ENCODE measurements at regions not wholly inside any gene's neighbourhood (a gene's known extent, or its start where the extent isn't known, plus 50 kb on each side); places are given as distances from the start of the nearest gene placed in this dataset.

DNA sequence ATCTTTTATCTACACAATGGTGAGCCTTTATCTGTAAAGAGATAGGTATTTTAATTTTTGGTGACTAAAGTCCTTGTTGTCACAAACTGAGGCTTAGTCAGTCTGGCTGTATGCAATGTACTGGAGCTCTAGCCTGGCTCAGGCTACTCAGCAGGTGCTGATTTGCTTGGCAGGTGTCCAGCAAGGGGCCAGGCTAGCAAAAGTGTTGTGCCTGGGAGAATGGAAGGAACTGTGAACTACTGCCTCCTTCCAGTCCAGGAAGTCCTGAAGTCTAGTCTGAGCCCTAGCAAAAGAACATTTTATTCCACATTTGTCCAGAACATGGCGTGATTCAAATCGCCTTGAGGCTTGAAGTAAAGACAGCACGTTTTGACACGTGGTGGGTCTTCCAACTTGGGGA lies 260.5 kb downstream of the CCDC85A start:
- no peak for DNase-seq (ENCODE audit: low read depth)

GRCh38 chr2:56448403-56449001 lies 264.7 kb downstream of the CCDC85A start:
- no peak for DNase-seq (ENCODE audit: low read depth)

DNA sequence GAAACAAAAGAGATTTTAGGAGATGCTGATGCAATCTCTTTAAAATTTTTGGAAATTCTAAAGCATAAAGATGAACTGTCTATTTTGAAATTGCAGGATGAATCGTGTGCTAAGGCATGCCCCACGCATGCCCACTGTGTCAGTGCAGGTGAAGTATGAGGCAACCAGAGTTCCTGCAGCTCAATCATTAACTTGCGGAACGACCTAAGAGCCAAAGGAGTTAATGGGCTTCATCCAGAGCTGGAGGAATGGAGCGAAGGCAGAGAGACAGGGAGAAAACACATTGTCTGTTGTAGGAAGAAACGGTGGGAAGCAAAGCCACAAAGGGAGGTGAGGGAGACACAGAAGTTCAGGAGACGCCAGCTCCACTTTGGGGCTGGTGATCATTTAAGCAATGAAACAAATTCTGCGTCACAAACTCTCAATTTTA lies 265.2 kb downstream of the CCDC85A start:
- DNase-seq (ENCODE audit: low read depth): no peak

GRCh38 chr2:56449449-56449860 lies 265.7 kb downstream of the CCDC85A start:
- no peak for DNase-seq (ENCODE audit: low read depth)

- DNase-seq (ENCODE audit: low read depth): no peak
Measured at GRCh38 chr2:56450047-56450446, 266.3 kb downstream of the CCDC85A start.

GRCh38 chr2:56450772-56451171 lies 267.0 kb downstream of the CCDC85A start:
- DNase-seq (ENCODE audit: low read depth): no peak

GRCh38 chr2:56455642-56456041 lies 271.9 kb downstream of the CCDC85A start:
- DNase-seq (ENCODE audit: low read depth): no peak

- DNase-seq (ENCODE audit: low read depth): no peak
Measured at GRCh38 chr2:56456791-56457190, 273.0 kb downstream of the CCDC85A start.

- no peak for DNase-seq (ENCODE audit: low read depth)
Measured at GRCh38 chr2:56460508-56460907, 276.7 kb downstream of the CCDC85A start.

GRCh38 chr2:56464066-56464465 lies 280.3 kb downstream of the CCDC85A start:
- DNase-seq (ENCODE audit: low read depth): no peak

DNA sequence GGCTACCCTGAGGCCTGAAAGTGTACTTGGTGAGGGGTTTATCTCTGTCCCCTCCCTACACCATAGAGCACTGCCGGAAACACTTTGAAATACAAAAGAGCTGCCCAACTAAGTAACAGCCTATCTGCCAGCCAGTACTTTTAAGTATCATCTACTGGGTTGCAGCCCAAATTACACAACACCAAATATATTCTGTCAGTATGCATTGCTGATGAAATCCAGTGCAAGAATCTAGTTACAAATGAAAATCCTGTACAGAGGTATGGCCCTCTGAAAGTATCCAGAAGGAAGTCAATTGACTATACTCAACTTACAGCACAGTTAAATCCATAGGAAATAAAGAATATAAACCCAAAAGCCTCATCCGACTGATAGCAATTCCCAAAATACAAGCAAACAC lies 280.8 kb downstream of the CCDC85A start:
- DNase-seq (ENCODE audit: low read depth): no peak

- no peak for DNase-seq (ENCODE audit: low read depth)
Measured at GRCh38 chr2:56465491-56465890, 281.7 kb downstream of the CCDC85A start.

GRCh38 chr2:56473524-56473923 lies 289.7 kb downstream of the CCDC85A start:
- DNase-seq (ENCODE audit: low read depth): no peak

DNA sequence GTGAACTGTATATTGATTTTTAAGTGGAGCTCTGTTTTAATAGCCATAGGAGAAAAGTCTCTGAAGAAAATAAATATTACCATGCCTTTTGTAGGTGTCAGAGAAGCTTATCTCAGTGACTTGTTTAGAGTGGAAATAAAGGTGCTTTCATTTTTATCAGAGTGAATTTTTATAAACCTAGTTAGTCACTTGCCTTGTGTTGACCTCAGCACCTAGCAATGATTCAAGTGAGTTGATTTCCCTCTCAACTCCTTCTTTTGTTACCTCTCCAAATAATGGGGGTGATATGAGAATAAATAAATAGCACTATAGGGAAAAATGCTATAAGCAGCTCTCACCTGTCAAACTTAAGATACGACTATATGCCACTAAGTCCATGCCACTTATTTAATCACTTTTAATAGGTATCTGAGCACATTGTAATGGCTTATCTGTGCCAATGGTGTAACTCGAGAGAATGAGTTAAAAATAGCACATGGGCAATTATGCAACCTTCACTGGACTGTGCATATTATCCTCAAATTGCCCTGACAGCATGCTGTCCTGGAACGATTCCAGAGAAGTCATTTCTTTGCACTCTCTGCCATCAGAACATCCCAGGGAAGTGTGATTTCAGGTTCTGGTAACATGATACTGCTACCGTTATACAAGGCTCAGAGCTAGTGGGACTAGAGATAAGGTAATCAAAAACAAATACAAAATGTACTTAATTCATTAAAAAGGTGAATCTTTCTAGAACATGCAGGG lies 290.8 kb downstream of the CCDC85A start:
- no peak for DNase-seq (ENCODE audit: low read depth)

- no peak for DNase-seq (ENCODE audit: low read depth)
Measured at GRCh38 chr2:56475191-56475590, 291.4 kb downstream of the CCDC85A start.

GRCh38 chr2:56476509-56477071 lies 292.8 kb downstream of the CCDC85A start:
- no peak for DNase-seq (ENCODE audit: low read depth)

DNA sequence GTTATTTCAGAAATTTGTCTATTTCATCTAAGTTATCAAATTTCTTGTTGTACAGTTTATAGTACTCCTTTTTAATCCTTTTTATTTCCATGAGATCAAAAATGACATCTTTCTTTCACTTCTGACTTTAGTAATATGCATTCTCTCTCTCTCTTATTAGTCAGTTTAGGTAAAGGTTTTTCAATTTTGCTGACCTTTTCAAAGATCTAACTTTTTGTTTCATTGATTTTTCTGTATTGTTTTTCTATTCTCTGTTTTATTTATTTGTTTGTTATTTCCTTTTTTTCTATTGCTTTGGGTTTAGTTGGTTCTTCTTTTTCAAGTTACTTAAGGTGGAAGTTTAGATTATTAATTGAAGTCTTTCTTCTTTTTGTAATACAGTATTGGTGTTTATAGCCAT lies 294.2 kb downstream of the CCDC85A start:
- no peak for DNase-seq (ENCODE audit: low read depth)

GRCh38 chr2:56483081-56483480 lies 299.3 kb downstream of the CCDC85A start:
- DNase-seq (ENCODE audit: low read depth): no peak

DNA sequence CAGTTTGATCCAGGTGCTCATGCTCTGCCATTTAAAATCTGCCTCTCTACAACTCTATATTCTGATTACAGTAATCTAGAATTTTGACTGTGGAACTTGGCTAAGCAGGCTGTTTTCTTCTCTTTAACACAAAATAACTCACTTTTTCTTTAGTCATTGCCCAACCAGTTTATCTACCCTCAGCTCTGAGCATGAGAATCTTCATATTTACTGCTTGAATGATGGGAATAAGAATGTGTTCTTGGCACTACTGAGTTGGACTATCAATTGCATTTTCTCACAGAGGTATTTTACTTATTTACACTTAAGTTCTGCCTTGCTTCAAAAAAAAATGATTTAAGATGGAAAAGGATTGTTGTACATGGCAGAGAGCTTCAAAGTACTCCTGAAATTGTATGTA lies 301.1 kb downstream of the CCDC85A start:
- DNase-seq (ENCODE audit: low read depth): no peak

- no peak for DNase-seq (ENCODE audit: low read depth)
Measured at GRCh38 chr2:56500317-56500716, 316.5 kb downstream of the CCDC85A start.

- no peak for DNase-seq (ENCODE audit: low read depth)
Measured at GRCh38 chr2:56502616-56503015, 318.8 kb downstream of the CCDC85A start.

DNA sequence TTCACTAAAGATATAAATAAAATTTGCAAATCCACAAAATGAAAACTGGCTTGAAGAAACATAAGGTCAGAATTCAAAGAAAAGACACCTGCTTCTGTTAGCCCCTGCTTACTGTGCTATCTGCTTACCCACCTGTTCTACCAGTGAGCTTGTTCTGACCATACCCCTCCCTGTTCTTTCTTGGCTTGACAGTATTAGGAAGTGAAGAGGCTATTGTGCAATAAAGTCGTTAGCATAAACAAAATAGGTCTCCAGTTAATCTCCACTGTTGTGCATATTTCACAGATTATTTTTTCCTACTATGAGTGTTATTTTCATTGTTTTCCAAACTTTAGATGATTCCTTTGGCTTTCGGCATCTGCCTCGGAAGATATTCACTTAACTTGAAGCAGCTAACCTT lies 322.1 kb downstream of the CCDC85A start:
- no peak for DNase-seq (ENCODE audit: low read depth)

GRCh38 chr2:56508662-56509061 lies 324.9 kb downstream of the CCDC85A start:
- no peak for DNase-seq (ENCODE audit: low read depth)

DNA sequence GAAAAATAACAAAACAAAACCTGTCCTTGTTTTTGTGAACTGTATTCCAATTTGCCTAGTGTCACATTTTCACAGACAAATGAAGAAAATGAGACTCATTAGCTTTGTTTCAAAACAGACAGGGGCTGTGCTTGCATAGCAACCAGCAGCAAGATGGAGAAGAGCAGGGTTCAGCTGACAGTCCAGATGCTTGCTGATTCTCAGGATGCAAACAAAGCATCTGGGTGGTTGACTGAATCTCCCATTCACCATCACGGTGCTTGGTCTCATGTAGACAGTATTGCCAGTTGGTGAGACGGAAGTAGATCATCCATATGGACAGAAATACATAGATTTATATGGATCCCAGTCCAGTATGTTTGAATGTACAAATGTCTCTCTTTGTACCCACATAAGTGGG lies 326.8 kb downstream of the CCDC85A start:
- no peak for DNase-seq (ENCODE audit: low read depth)
